ENCODE measurements at regions not wholly inside any gene's neighbourhood (a gene's known extent, or its start where the extent isn't known, plus 50 kb on each side); places are given as distances from the start of the nearest gene placed in this dataset.

DNA sequence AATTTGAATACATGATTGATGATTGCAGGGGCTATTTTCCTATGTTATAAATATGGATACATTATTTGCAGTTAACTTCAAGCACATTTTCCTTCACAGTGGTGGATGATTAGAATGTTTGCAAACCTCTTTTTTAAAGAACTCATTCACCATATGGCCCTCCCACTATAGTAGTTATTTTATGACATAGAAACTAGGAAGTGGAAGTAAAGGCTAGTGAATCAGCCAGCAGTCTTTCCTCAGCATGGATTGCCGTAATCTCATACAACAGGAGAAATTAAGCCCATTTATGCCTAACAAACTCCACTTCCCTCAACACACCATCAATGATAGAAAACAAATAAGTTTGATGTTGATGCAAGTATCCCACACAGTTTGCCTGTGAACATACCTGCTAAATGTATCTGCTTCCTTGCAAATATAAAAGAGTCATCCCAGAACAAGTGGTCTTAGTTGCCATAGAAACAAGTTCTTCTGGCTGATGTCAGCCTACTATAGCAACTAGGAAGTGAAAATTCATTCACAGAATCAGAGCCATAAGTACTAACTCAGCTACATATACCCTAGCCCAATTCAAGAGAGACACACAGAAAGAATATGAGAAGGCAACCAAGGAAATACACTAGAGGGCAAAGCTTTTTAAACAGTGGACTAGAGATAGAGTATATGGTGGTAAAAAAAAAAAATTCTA lies 100.9 kb upstream of the RADX start:
- DNase-seq (ENCODE audit: low spot score): no peak
